Astrocyte (in vitro differentiated cells and primary cell): ENCODE measurements at regions not wholly inside any gene's neighbourhood (a gene's known extent, or its start where the extent isn't known, plus 50 kb on each side); places are given as distances from the start of the nearest gene placed in this dataset.

Experiments
- DNase-seq: peaks from one replicate; pipeline ENCODE4 v3.0.0-alpha.2; 2010; ENCODE audit warnings: low read depth
- FAIRE-seq: peaks from 2 replicates; lab custom pipeline; 2011; peaks lifted over from hg19 to GRCh38; lab: Jason Lieb, UNC
- H2AFZ ChIP-seq: 2 replicates; pipeline ENCODE4 v1.6.0; 2012; ENCODE audit warnings: low read depth, low read length, inconsistent platforms
- H3K27ac ChIP-seq: 2 replicates; pipeline ENCODE4 v1.5.1; 2011; ENCODE audit warnings: low read depth, low read length, inconsistent platforms
- H3K27me3 ChIP-seq: 2 replicates; pipeline ENCODE4 v1.6.0; 2011; ENCODE audit warnings: low read length, inconsistent platforms; ENCODE audit not compliant: insufficient read depth
- H3K36me3 ChIP-seq: 2 replicates; pipeline ENCODE4 v1.5.1; 2011; ENCODE audit warnings: low read length, inconsistent platforms; ENCODE audit not compliant: insufficient read depth
- H3K4me1 ChIP-seq: 2 replicates; pipeline ENCODE4 v1.5.1; 2011; ENCODE audit warnings: low read length, inconsistent platforms; ENCODE audit not compliant: insufficient read depth
- H3K4me2 ChIP-seq: 2 replicates; pipeline ENCODE4 v1.6.0; 2012; ENCODE audit warnings: low read length, inconsistent platforms
- H3K4me3 ChIP-seq: 2 replicates; pipeline ENCODE4 v1.5.1; 2011; ENCODE audit warnings: low read depth, mild to moderate bottlenecking, low read length, inconsistent platforms; ENCODE audit not compliant: insufficient read depth
- H3K79me2 ChIP-seq: 2 replicates; pipeline ENCODE4 v1.6.0; 2012; ENCODE audit warnings: mild to moderate bottlenecking, low read length, inconsistent platforms; ENCODE audit not compliant: insufficient read depth
- H3K9ac ChIP-seq: 2 replicates; pipeline ENCODE4 v1.6.0; 2012; ENCODE audit warnings: mild to moderate bottlenecking, low read length, inconsistent platforms
- H3K9me3 ChIP-seq: 2 replicates; pipeline ENCODE4 v1.5.1; 2012; ENCODE audit warnings: low read depth, mild to moderate bottlenecking, low read length, inconsistent platforms; ENCODE audit not compliant: insufficient read depth
- H4K20me1 ChIP-seq: 2 replicates; pipeline ENCODE4 v1.6.0; 2012; ENCODE audit warnings: low read length, inconsistent platforms; ENCODE audit not compliant: insufficient read depth
- H3K27ac Mint-ChIP-seq: one replicate; pipeline ENCODE4 v1.8.0; 2021; ENCODE audit warnings: mild to moderate bottlenecking, mixed read lengths; ENCODE audit not compliant: unreplicated experiment
- H3K27me3 Mint-ChIP-seq: one replicate; pipeline ENCODE4 v1.8.0; 2021; ENCODE audit warnings: low read depth, mixed read lengths; ENCODE audit not compliant: unreplicated experiment
- H3K36me3 Mint-ChIP-seq: one replicate; pipeline ENCODE4 v1.8.0; 2021; ENCODE audit warnings: low read depth, mixed read lengths; ENCODE audit not compliant: unreplicated experiment
- H3K4me1 Mint-ChIP-seq: one replicate; pipeline ENCODE4 v1.8.0; 2021; ENCODE audit warnings: low read depth, mixed read lengths; ENCODE audit not compliant: unreplicated experiment
- H3K4me3 Mint-ChIP-seq: one replicate; pipeline ENCODE4 v1.8.0; 2021; ENCODE audit warnings: mild to moderate bottlenecking, moderate library complexity, mixed read lengths; ENCODE audit not compliant: unreplicated experiment
- H3K9me3 Mint-ChIP-seq: one replicate; pipeline ENCODE4 v1.8.0; 2021; ENCODE audit warnings: mild to moderate bottlenecking, mixed read lengths; ENCODE audit not compliant: unreplicated experiment
- CTCF ChIP-seq: IDR thresholded peaks from 2 replicates; pipeline ENCODE4 v1.5.1; 2011; ENCODE audit warnings: low read depth, mild to moderate bottlenecking, inconsistent platforms, low read length, moderate library complexity; ENCODE audit not compliant: insufficient read depth
- EZH2 ChIP-seq: IDR thresholded peaks from 2 replicates; pipeline ENCODE4 v1.6.1; 2012; ENCODE audit warnings: mild to moderate bottlenecking, low read length, inconsistent platforms; ENCODE audit not compliant: insufficient read depth

GRCh38 chr3:88610820-88611219, 461.1 kb downstream of the C3orf38 start:
- Mint-ChIP-seq H3K4me3 (no peak overlapping the region), H3K27me3 (no peaks in the 10 kb centered on the region), H3K27ac (no peak overlapping the region), H3K36me3 (no peaks in the 10 kb centered on the region), H3K4me1 (peaks cover 13% of the 10 kb centered on the region), H3K9me3 (no peaks in the 10 kb centered on the region)
- Histone ChIP-seq H3K4me2 (no peak overlapping the region), H3K27me3 (no peaks in the 10 kb centered on the region), H4K20me1 (no peaks in the 10 kb centered on the region), H3K4me3 (no peak overlapping the region), H3K36me3 (no peaks in the 10 kb centered on the region), H2AFZ (no peak overlapping the region), H3K4me1 (no peaks in the 10 kb centered on the region), H3K9me3 (no peaks in the 10 kb centered on the region), H3K27ac (no peak overlapping the region), H3K79me2 (no peaks in the 10 kb centered on the region), H3K9ac (no peak overlapping the region)
- DNase-seq = no peak
- TF ChIP-seq EZH2 (no peak), CTCF (no peak)
- FAIRE-seq = no peak

GRCh38 chr3:88611826-88612326, 462.1 kb downstream of the C3orf38 start:
- H3K36me3 Mint-ChIP-seq = no peaks in the 10 kb centered on the region
- H3K27me3 ChIP-seq = no peaks in the 10 kb centered on the region
- no peaks in the 10 kb centered on the region for H3K4me1 ChIP-seq
- H3K4me3 Mint-ChIP-seq = no peak overlapping the region
- H2AFZ ChIP-seq = no peak overlapping the region
- peak; percentile 24 for DNase-seq
- TF ChIP-seq EZH2 = no peak
- no peak for TF ChIP-seq CTCF
- H3K27ac ChIP-seq = no peak overlapping the region
- H3K36me3 ChIP-seq = no peaks in the 10 kb centered on the region
- no peak overlapping the region for H3K9ac ChIP-seq
- H3K4me2 ChIP-seq = no peak overlapping the region
- H3K9me3 Mint-ChIP-seq = no peaks in the 10 kb centered on the region
- H3K79me2 ChIP-seq = no peaks in the 10 kb centered on the region
- peaks cover 13% of the 10 kb centered on the region for H3K4me1 Mint-ChIP-seq
- no peaks in the 10 kb centered on the region for H3K9me3 ChIP-seq
- H3K27me3 Mint-ChIP-seq = no peaks in the 10 kb centered on the region
- no peaks in the 10 kb centered on the region for H4K20me1 ChIP-seq
- no peak overlapping the region for H3K27ac Mint-ChIP-seq
- H3K4me3 ChIP-seq = no peak overlapping the region
- no peak for FAIRE-seq

GRCh38 chr3:88616413-88616812, 466.7 kb downstream of the C3orf38 start:
- H3K9me3 ChIP-seq = no peaks in the 10 kb centered on the region
- H3K36me3 ChIP-seq = no peaks in the 10 kb centered on the region
- H3K4me3 Mint-ChIP-seq = no peak overlapping the region
- no peaks in the 10 kb centered on the region for H3K4me1 ChIP-seq
- H3K79me2 ChIP-seq = no peaks in the 10 kb centered on the region
- FAIRE-seq (no peak), DNase-seq (no peak)
- H3K9ac ChIP-seq = no peak overlapping the region
- no peaks in the 10 kb centered on the region for H3K27me3 ChIP-seq
- H4K20me1 ChIP-seq = no peaks in the 10 kb centered on the region
- no peak overlapping the region for H3K4me2 ChIP-seq
- no peak overlapping the region for H3K4me3 ChIP-seq
- no peaks in the 10 kb centered on the region for H3K27me3 Mint-ChIP-seq
- TF ChIP-seq EZH2 = no peak
- no peak for TF ChIP-seq CTCF
- no peaks in the 10 kb centered on the region for H3K36me3 Mint-ChIP-seq
- no peak overlapping the region for H3K27ac Mint-ChIP-seq
- no peak overlapping the region for H3K27ac ChIP-seq
- no peaks in the 10 kb centered on the region for H3K9me3 Mint-ChIP-seq
- H2AFZ ChIP-seq = no peak overlapping the region
- H3K4me1 Mint-ChIP-seq = peaks cover 13% of the 10 kb centered on the region
